NT2/D1 (cell line): ENCODE measurements at regions not wholly inside any gene's neighbourhood (a gene's known extent, or its start where the extent isn't known, plus 50 kb on each side); places are given as distances from the start of the nearest gene placed in this dataset.
A peak's percentile ranks its signal among the peaks of the same experiment; 100 is the strongest.
"Not testable (repeated sequence)": the region's sequence is repeated elsewhere in the genome, so short reads cannot be mapped to it uniquely, and the experiment has no call there.

Experiments
- DNase-seq: peaks from one replicate; pipeline ENCODE4 v3.0.0-alpha.2; 2011; ENCODE audit warnings: low read depth, low spot score
- H3K27me3 ChIP-seq: 2 replicates; pipeline ENCODE4 v1.6.0; 2011; ENCODE audit warnings: mild to moderate bottlenecking; ENCODE audit not compliant: insufficient read length, insufficient read depth
- H3K36me3 ChIP-seq: 2 replicates; pipeline ENCODE4 v1.6.1; 2011; ENCODE audit warnings: mild to moderate bottlenecking, low read length, mixed read lengths; ENCODE audit not compliant: insufficient read depth, insufficient read length
- H3K4me1 ChIP-seq: 2 replicates; pipeline ENCODE4 v1.5.1; 2011; ENCODE audit not compliant: insufficient read depth, insufficient read length
- H3K4me3 ChIP-seq: 2 replicates; pipeline ENCODE4 v1.5.1; 2011; ENCODE audit warnings: low read depth; ENCODE audit not compliant: insufficient read length
- H3K9ac ChIP-seq: 2 replicates; pipeline ENCODE4 v1.6.0; 2011; ENCODE audit warnings: low read depth; ENCODE audit not compliant: insufficient read length
- H3K9me3 ChIP-seq: 2 replicates; pipeline ENCODE4 v1.5.1; 2011; ENCODE audit warnings: mild to moderate bottlenecking, low read length; ENCODE audit not compliant: insufficient read depth
- SUZ12 ChIP-seq: IDR thresholded peaks from 2 replicates; pipeline ENCODE4 v1.6.1; 2011; ENCODE audit not compliant: insufficient read length, insufficient read depth; ENCODE audit errors: extremely low read depth
- YY1 ChIP-seq: IDR thresholded peaks from 2 replicates; pipeline ENCODE4 v1.6.1; 2011; ENCODE audit not compliant: insufficient read length, insufficient read depth
- ZNF274 ChIP-seq: IDR thresholded peaks from 2 replicates; pipeline ENCODE4 v1.6.1; 2011; ENCODE audit warnings: mild to moderate bottlenecking, low read depth, low read length

GRCh38 chr12:127803545-127803944 is 463.4 kb upstream of the TMEM132C start:
- Histone ChIP-seq H3K27me3 (no peaks in the 10 kb centered on the region), H3K9ac (no peak overlapping the region), H3K36me3 (no peaks in the 10 kb centered on the region), H3K9me3 (no peaks in the 10 kb centered on the region), H3K4me3 (no peak overlapping the region), H3K4me1 (no peaks in the 10 kb centered on the region)
- no peak for TF ChIP-seq SUZ12
- no peak for TF ChIP-seq YY1
- DNase-seq, result no peak

- Histone ChIP-seq H3K4me3 (no peak overlapping the region), H3K36me3 (no peaks in the 10 kb centered on the region), H3K4me1 (no peaks in the 10 kb centered on the region), H3K27me3 (no peaks in the 10 kb centered on the region), H3K9me3 (no peaks in the 10 kb centered on the region), H3K9ac (no peak overlapping the region)
- TF ChIP-seq ZNF274 (no peak), SUZ12 (no peak), YY1 (no peak)
- DNase-seq, result no peak
These were observed 457.7 kb upstream of the TMEM132C start for GRCh38 chr12:127809275-127809674.

GRCh38 chr12:127810041-127810440 is 456.9 kb upstream of the TMEM132C start:
- no peaks in the 10 kb centered on the region for H3K9me3 ChIP-seq
- H3K9ac ChIP-seq, result no peak overlapping the region
- no peak for DNase-seq
- TF ChIP-seq ZNF274, result no peak
- TF ChIP-seq SUZ12, result no peak
- TF ChIP-seq YY1, result no peak
- H3K4me3 ChIP-seq, result no peak overlapping the region
- no peaks in the 10 kb centered on the region for H3K27me3 ChIP-seq
- no peaks in the 10 kb centered on the region for H3K4me1 ChIP-seq
- no peaks in the 10 kb centered on the region for H3K36me3 ChIP-seq

GRCh38 chr12:127810459-127810858 is 456.5 kb upstream of the TMEM132C start:
- not testable (repeated sequence) for H3K9ac ChIP-seq, DNase-seq, H3K36me3 ChIP-seq, H3K4me3 ChIP-seq, H3K4me1 ChIP-seq, H3K27me3 ChIP-seq, H3K9me3 ChIP-seq

GRCh38 chr12:127811988-127812387 is 455.0 kb upstream of the TMEM132C start:
- Histone ChIP-seq H3K9ac (no peak overlapping the region), H3K9me3 (no peaks in the 10 kb centered on the region), H3K4me3 (no peak overlapping the region), H3K4me1 (no peaks in the 10 kb centered on the region), H3K27me3 (no peaks in the 10 kb centered on the region), H3K36me3 (no peaks in the 10 kb centered on the region)
- TF ChIP-seq SUZ12 (no peak), YY1 (no peak), ZNF274 (no peak)
- peak; percentile 23 for DNase-seq

GRCh38 chr12:127813147-127813546 is 453.8 kb upstream of the TMEM132C start:
- TF ChIP-seq SUZ12 (no peak), YY1 (no peak), ZNF274 (no peak)
- H3K4me3 ChIP-seq, result no peak overlapping the region

GRCh38 chr12:127819056-127819455 is 447.9 kb upstream of the TMEM132C start:
- Histone ChIP-seq H3K36me3 (no peaks in the 10 kb centered on the region), H3K4me1 (peaks cover 4% of the 10 kb centered on the region), H3K9ac (no peak overlapping the region), H3K4me3 (no peak overlapping the region), H3K27me3 (no peaks in the 10 kb centered on the region), H3K9me3 (no peaks in the 10 kb centered on the region)
- DNase-seq, result no peak
- TF ChIP-seq SUZ12, result no peak
- no peak for TF ChIP-seq ZNF274
- no peak for TF ChIP-seq YY1

More at GRCh38 chr12:127813147-127813546, 453.8 kb upstream of the TMEM132C start:
- no peaks in the 10 kb centered on the region for H3K27me3 ChIP-seq
- no peaks in the 10 kb centered on the region for H3K9me3 ChIP-seq
- DNase-seq, result no peak
- H3K36me3 ChIP-seq, result no peaks in the 10 kb centered on the region
- no peaks in the 10 kb centered on the region for H3K4me1 ChIP-seq
- no peak overlapping the region for H3K9ac ChIP-seq

GRCh38 chr12:127820271-127820670 is 446.7 kb upstream of the TMEM132C start:
- DNase-seq, result peak; percentile 6
- Histone ChIP-seq H3K4me1 (peaks cover 4% of the 10 kb centered on the region), H3K4me3 (no peak overlapping the region), H3K9me3 (no peaks in the 10 kb centered on the region), H3K9ac (no peak overlapping the region), H3K27me3 (no peaks in the 10 kb centered on the region), H3K36me3 (no peaks in the 10 kb centered on the region)
- TF ChIP-seq YY1 (no peak), ZNF274 (no peak), SUZ12 (no peak)
